ENCODE measurements at regions not wholly inside any gene's neighbourhood (a gene's known extent, or its start where the extent isn't known, plus 50 kb on each side); places are given as distances from the start of the nearest gene placed in this dataset.

DNA sequence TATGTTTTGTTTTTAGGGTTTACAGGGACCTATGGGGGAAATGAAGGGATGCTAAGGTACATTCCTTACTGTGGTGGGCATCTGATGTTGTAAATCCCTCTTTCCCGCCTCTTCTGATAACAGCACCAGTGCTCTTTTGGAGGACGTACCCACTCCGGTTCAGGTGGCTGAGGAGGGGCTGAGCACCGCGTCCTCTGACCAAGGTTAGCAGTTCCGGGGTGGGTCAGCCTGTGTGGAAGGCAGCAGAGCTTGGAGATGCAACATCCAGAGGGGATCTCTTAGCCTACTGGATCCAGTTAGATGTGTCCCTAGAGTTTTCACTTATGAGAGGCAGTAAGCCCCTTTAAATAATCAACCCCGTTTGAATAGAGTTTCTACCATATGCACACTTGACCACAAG is 135.3 kb upstream of the KCNG1 start:
- TF ChIP-seq EZH2 (IDR thresholded peaks at IDR 0.05; ENCODE audit: borderline replicate concordance, insufficient read depth, low read depth, low read length, poor library complexity, severe bottlenecking) = no peak
- TF ChIP-seq, protein P1, sequence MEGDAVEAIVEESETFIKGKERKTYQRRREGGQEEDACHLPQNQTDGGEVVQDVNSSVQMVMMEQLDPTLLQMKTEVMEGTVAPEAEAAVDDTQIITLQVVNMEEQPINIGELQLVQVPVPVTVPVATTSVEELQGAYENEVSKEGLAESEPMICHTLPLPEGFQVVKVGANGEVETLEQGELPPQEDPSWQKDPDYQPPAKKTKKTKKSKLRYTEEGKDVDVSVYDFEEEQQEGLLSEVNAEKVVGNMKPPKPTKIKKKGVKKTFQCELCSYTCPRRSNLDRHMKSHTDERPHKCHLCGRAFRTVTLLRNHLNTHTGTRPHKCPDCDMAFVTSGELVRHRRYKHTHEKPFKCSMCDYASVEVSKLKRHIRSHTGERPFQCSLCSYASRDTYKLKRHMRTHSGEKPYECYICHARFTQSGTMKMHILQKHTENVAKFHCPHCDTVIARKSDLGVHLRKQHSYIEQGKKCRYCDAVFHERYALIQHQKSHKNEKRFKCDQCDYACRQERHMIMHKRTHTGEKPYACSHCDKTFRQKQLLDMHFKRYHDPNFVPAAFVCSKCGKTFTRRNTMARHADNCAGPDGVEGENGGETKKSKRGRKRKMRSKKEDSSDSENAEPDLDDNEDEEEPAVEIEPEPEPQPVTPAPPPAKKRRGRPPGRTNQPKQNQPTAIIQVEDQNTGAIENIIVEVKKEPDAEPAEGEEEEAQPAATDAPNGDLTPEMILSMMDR (IDR thresholded peaks at IDR 0.05) = no peak
- Mint-ChIP-seq H3K27me3 (peaks cover 54% of the 10 kb centered on the region), H3K27ac (no peak overlapping the region), H3K4me1 (peaks cover 5% of the 10 kb centered on the region), H3K4me3 (no peak overlapping the region), H3K9me3 (ENCODE audit: insufficient read depth) (no peaks in the 10 kb centered on the region)
- Histone ChIP-seq H3K36me3 (replicated peaks in 1 of 2; ENCODE audit: control extremely low read depth in 1 of 2, control insufficient read depth in 1 of 2, extremely low read depth in 1 of 2, insufficient read depth in 2 of 2, low read length in 1 of 2) (no peaks in the 10 kb centered on the region), H2AFZ (ENCODE audit: insufficient read depth, low read depth, low read length, poor library complexity, severe bottlenecking) (no peak overlapping the region), H3K9me3 (ENCODE audit: control extremely low read depth in 1 of 3, control insufficient read depth in 2 of 3, insufficient read depth in 1 of 3, low read length in 2 of 3) (peaks cover 0 to 3% (median 0%) of the 10 kb centered on the region in 3 donors), H3K79me2 (ENCODE audit: control insufficient read depth, insufficient read depth, low read length) (no peaks in the 10 kb centered on the region), H3K27ac (ENCODE audit: low read length in 2 of 2) (no peak overlapping the region), H3K9ac (ENCODE audit: low read length) (no peak overlapping the region), H4K20me1 (ENCODE audit: control insufficient read depth, insufficient read depth, low read length, poor library complexity, severe bottlenecking) (no peaks in the 10 kb centered on the region), H3K4me2 (replicated peaks; ENCODE audit: low read depth, low read length, poor library complexity, severe bottlenecking) (no peak overlapping the region), H3K4me1 (ENCODE audit: control insufficient read depth in 2 of 2, insufficient read depth in 2 of 2, low read length in 2 of 2) (peaks cover 6 to 12% of the 10 kb centered on the region in 2 donors), H3K4me3 (ENCODE audit: control extremely low read depth in 1 of 5, extremely low read depth in 1 of 5, insufficient read depth in 1 of 5, low read depth in 2 of 5, low read length in 4 of 5) (no peak overlapping the region), H3K27me3 (replicated peaks in 1 of 4; ENCODE audit: control extremely low read depth in 1 of 4, control insufficient read depth in 3 of 4, insufficient read depth in 4 of 4, low read length in 3 of 4) (peaks cover 0 to 12% (median 3%) of the 10 kb centered on the region in 4 experiments)
- ATAC-seq (ENCODE audit: low read depth) (no peak), DNase-seq (no peak)
- intact Hi-C loops (cut with micrococcal nuclease) = no loop called here
- ChIA-PET POLR2A (no interaction called here), CTCF (interaction anchor here (0.6 kb wide), 1 partner anchor 969 kb away, joined by 5 read pairs; no protein-coding TSS in a partner anchor)
- 100% methylated on average over 1 of the region's 7 CpGs for WGBS (ENCODE audit: insufficient coverage)

DNA sequence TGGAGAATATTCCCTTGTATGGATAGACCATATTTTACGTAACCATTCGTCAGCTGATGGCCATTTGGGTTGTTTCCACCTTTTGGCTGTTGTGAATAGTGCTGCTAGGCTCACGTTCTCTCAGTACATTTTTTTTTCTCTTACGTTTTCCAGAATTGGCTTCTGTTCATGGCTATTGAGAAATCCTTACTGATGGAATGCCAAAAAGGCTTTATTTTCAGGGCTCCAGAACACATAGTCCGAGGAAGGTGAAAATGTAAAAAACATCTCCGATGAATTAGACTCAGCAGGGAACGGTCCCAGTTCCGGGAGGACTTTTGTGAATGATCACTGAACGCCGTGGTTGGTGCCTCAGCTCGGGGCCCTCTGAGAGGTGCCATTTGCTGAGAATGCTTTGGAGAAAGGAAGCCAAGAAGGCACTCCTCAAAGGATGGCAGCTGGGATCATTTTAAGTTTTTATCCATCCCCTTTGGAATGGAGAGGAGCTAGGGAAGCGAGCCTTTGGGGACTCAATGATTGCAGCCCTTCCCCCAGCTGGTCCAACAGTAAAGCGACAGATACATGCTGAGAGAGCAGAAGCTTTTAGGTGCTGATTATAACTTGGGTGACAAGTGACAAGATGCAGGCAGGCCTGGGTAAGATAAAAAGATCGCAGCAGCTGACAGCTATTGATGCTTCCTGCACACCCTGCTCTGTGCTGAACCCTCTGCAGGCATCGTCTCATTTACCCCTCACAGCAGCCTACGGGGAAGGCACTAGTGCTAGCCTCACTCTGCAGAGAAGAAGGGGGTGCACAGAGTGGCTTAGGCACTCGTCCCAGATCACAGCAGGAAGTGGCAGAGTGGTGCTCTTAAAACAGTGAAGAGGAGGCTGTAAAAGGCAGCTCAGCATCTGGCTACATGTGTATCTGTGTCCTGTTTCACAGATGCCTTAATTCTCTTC is 133.4 kb upstream of the KCNG1 start:
- Mint-ChIP-seq H3K9me3 (ENCODE audit: insufficient read depth) (no peaks in the 10 kb centered on the region), H3K4me3 (no peak overlapping the region), H3K27ac (no peak overlapping the region), H3K4me1 (peaks cover 5% of the 10 kb centered on the region), H3K27me3 (peaks cover 41% of the 10 kb centered on the region)
- peaks cover 6 to 9% of the 10 kb centered on the region in 2 donors for H3K4me1 ChIP-seq (ENCODE audit: control insufficient read depth in 2 of 2, insufficient read depth in 2 of 2, low read length in 2 of 2)
- H3K9ac ChIP-seq (ENCODE audit: low read length) = no peak overlapping the region
- H3K79me2 ChIP-seq (ENCODE audit: control insufficient read depth, insufficient read depth, low read length) = no peaks in the 10 kb centered on the region
- POLR2A ChIA-PET = no interaction called here
- ATAC-seq (ENCODE audit: low read depth) = no peak
- H3K9me3 ChIP-seq (ENCODE audit: control extremely low read depth in 1 of 3, control insufficient read depth in 2 of 3, insufficient read depth in 1 of 3, low read length in 2 of 3) = no peaks in the 10 kb centered on the region
- CTCF ChIA-PET = no interaction called here
- no peak overlapping the region for H3K4me3 ChIP-seq (ENCODE audit: control extremely low read depth in 1 of 5, extremely low read depth in 1 of 5, insufficient read depth in 1 of 5, low read depth in 2 of 5, low read length in 4 of 5)
- H2AFZ ChIP-seq (ENCODE audit: insufficient read depth, low read depth, low read length, poor library complexity, severe bottlenecking) = peak overlapping the region; percentile 26
- H3K27ac ChIP-seq (ENCODE audit: low read length in 2 of 2) = no peak overlapping the region
- H3K4me2 ChIP-seq (replicated peaks; ENCODE audit: low read depth, low read length, poor library complexity, severe bottlenecking) = no peak overlapping the region
- H4K20me1 ChIP-seq (ENCODE audit: control insufficient read depth, insufficient read depth, low read length, poor library complexity, severe bottlenecking) = no peaks in the 10 kb centered on the region
- H3K36me3 ChIP-seq (replicated peaks in 1 of 2; ENCODE audit: control extremely low read depth in 1 of 2, control insufficient read depth in 1 of 2, extremely low read depth in 1 of 2, insufficient read depth in 2 of 2, low read length in 1 of 2) = no peaks in the 10 kb centered on the region
- intact Hi-C loops (cut with micrococcal nuclease) = no loop called here
- no peak for DNase-seq
- H3K27me3 ChIP-seq (replicated peaks in 1 of 4; ENCODE audit: control extremely low read depth in 1 of 4, control insufficient read depth in 3 of 4, insufficient read depth in 4 of 4, low read length in 3 of 4) = peaks cover 0 to 12% (median 3%) of the 10 kb centered on the region in 4 experiments
- WGBS (ENCODE audit: insufficient coverage) = 55% methylated on average over 13 of the region's 17 CpGs
- no peak for TF ChIP-seq EZH2 (IDR thresholded peaks at IDR 0.05; ENCODE audit: borderline replicate concordance, insufficient read depth, low read depth, low read length, poor library complexity, severe bottlenecking)
- TF ChIP-seq, protein P1 (IDR thresholded peaks at IDR 0.05) = no peak
